Medulla oblongata (tissue), 1 donor: ENCODE measurements at regions not wholly inside any gene's neighbourhood (a gene's known extent, or its start where the extent isn't known, plus 50 kb on each side); places are given as distances from the start of the nearest gene placed in this dataset.
"Not testable (repeated sequence)": the region's sequence is repeated elsewhere in the genome, so short reads cannot be mapped to it uniquely, and the experiment has no call there.

Source experiments
- DNase-seq: peaks from one replicate; pipeline ENCODE4 v3.0.0-alpha.2; 2015; ENCODE audit errors: extremely low spot score

GRCh38 chr7:10577866-10578374 lies 395.8 kb upstream of the PHF14 start:
- no peak for DNase-seq

DNA sequence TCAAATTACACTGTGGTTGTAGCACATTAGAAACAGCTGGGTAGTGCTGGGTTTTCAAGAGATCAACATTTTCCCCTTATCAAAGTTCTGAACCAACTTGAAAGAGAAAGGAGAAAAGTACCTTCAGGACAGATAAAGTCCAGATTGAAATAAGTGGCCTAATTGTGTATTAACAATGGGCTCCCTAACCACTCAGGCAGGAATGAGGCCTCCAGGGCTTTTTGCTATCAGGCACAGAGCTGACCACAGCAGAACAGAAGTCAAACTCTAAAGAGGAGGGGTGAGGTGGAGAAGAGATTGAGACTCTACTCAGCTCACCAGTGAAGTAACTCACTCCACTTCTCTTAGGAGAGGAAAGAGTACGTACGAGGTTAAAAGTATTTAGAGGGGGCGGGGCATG lies 394.1 kb upstream of the PHF14 start:
- DNase-seq: no peak

GRCh38 chr7:10584886-10585285 lies 388.8 kb upstream of the PHF14 start:
- DNase-seq: no peak

DNA sequence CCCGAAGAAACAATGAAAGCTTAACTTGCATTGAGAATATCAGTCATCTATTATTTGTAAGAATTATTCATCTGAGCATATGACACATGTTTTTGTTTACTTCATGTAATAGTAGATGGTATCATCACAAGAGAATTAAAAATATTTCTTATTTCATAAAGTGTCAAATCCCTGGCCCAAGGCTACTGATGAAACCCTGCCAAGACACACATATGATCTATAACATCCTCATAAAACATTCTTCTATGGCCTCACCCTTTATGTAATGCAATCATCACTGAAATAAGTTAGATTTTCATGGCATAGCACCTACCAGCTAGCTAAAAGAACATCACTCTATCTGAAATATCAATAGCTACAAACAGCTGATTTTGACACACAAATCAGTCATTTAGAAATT lies 385.6 kb upstream of the PHF14 start:
- DNase-seq: no peak

DNA sequence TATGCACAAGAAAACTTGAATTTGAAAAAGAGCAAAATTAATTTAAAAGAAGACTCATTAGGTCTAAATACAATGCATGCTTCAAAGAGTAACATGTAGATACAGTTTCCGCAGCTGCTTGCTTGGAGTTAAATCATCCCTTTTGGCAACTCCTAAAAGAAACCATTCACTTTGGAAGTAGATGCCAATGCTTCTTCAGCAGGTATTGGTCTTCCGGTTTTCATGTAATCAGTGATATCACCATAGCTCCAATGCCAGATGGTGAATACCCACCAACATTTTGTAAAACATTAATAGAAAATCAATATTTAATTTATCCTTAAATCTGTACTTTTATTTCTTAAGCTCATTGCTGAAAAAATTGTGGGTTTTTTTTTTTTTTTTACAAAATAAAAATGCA lies 381.1 kb upstream of the PHF14 start:
- DNase-seq: no peak

- DNase-seq: no peak
These were observed 380.6 kb upstream of the PHF14 start for GRCh38 chr7:10593080-10593479.

GRCh38 chr7:10596827-10597226 lies 376.8 kb upstream of the PHF14 start:
- no peak for DNase-seq

DNA sequence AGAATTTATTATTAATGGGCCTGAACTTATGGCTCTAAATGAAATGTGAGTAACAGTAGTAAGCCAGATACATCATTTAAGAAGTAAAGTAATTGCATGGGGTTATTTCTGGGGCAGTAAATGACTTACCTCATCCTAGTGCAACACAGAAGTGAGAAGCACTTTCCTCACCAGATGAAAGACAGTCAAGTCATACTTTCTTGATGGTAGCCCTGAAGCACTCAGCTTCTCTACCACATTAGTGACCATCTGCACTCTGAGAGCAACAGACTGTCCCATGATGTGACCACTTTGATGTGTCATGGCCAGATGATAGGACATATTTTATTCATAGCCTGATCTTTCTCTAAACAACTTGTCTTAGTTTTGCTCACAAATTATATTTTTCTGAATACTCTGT lies 369.5 kb upstream of the PHF14 start:
- DNase-seq: no peak

GRCh38 chr7:10612950-10613349 lies 360.7 kb upstream of the PHF14 start:
- DNase-seq: no peak

- DNase-seq: no peak
These were observed 354.7 kb upstream of the PHF14 start for GRCh38 chr7:10618953-10619352.

- no peak for DNase-seq
These were observed 341.0 kb upstream of the PHF14 start for GRCh38 chr7:10632712-10633111.

GRCh38 chr7:10634239-10634638 lies 339.4 kb upstream of the PHF14 start:
- no peak for DNase-seq

GRCh38 chr7:10637991-10638390 lies 335.7 kb upstream of the PHF14 start:
- DNase-seq: no peak

- DNase-seq: no peak
These were observed 330.1 kb upstream of the PHF14 start for GRCh38 chr7:10643545-10643944.

- no peak for DNase-seq
These were observed 328.8 kb upstream of the PHF14 start for GRCh38 chr7:10644849-10645248.

- no peak for DNase-seq
These were observed 327.5 kb upstream of the PHF14 start for GRCh38 chr7:10646194-10646593.

GRCh38 chr7:10648289-10648688 lies 325.4 kb upstream of the PHF14 start:
- DNase-seq: no peak

GRCh38 chr7:10649120-10649519 lies 324.6 kb upstream of the PHF14 start:
- not testable (repeated sequence) for DNase-seq

DNA sequence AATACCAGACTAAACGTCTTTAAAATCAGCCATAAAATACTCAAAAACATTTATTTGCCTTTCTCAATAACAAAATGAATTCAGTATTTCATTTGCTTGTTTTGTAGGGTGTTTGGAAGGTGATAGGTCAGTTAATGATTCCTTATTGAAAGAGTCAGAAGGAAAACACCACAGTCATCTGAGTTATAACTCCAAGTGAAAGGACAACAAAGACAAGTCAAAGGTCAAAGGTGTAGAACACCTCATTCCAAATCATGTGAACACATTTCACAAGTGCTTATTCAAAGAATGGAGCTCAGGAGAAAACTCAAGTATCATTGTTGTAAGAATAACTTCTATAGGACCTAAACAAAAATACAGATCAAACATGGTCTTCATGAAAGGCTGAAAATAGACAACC lies 318.6 kb upstream of the PHF14 start:
- DNase-seq: no peak

- no peak for DNase-seq
These were observed 316.5 kb upstream of the PHF14 start for GRCh38 chr7:10657201-10657600.

DNA sequence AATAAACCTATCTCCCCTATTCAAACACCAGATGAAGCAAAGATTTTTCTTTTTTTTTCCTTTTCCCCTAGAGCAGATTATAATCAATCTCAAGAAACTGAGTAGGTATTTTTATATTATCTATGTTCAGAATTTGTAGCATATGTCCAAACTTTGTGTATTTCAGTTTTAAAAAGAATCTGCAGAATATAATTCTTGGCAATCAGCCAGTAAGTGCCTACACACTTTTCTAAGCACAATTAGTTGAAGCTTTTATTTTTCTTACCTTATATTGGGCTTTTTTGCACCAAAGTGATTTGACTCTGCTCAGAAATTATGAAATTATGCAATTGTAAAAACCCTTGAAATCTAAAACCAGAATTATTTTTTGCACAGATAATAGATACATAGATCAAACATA lies 315.8 kb upstream of the PHF14 start:
- DNase-seq: no peak

DNA sequence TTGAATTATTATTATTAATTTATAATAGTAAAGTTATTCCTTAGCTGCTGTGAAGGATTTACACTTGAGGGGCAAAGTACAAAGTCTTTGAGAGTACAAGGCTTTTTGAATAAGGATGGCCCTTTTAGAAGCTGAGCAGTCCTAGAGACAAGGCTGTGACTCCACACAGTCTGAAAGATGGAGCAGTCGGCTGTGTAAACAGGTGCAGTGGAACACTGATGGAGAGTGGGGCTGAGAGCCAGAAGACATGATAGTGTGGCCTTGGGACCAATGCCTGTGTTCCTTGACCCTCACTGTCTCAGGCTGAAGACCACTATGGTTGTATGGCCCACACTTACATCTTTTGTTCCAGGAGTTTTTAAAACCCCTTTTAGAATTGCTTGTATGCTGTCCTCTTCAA lies 311.2 kb upstream of the PHF14 start:
- no peak for DNase-seq

GRCh38 chr7:10662982-10663884 lies 310.4 kb upstream of the PHF14 start:
- no peak for DNase-seq

- DNase-seq: no peak
These were observed 301.5 kb upstream of the PHF14 start for GRCh38 chr7:10672186-10672585.
